Parathyroid adenoma (tissue), 2 donors: ENCODE measurements at regions not wholly inside any gene's neighbourhood (a gene's known extent, or its start where the extent isn't known, plus 50 kb on each side); places are given as distances from the start of the nearest gene placed in this dataset.

Experiments
- H2AFZ ChIP-seq: fragments of 300-600 bp; sonication (generic); one replicate; pipeline ENCODE4 v1.7.0; 2017; ENCODE audit warnings: antibody characterized with exemption, mild to moderate bottlenecking
- H3K27ac ChIP-seq: fragments of 300-600 bp; sonication (generic); one replicate; pipeline ENCODE4 v1.7.0; 2017
- H3K27me3 ChIP-seq: fragments of 300-600 bp; sonication (generic); one replicate; pipeline ENCODE4 v1.7.0; 2017; ENCODE audit warnings: low read length; ENCODE audit not compliant: control insufficient read depth, insufficient read depth
- H3K36me3 ChIP-seq: fragments of 300-600 bp; sonication (generic); one replicate; pipeline ENCODE4 v1.7.0; 2017; ENCODE audit warnings: low read length; ENCODE audit not compliant: control insufficient read depth, insufficient read depth
- H3K4me1 ChIP-seq: fragments of 300-600 bp; sonication (generic); one replicate; pipeline ENCODE4 v1.7.0; 2017; ENCODE audit warnings: control low read depth
- H3K4me2 ChIP-seq: fragments of 300-600 bp; sonication (generic); one replicate; pipeline ENCODE4 v1.7.0; 2017; ENCODE audit warnings: low read length
- H3K4me3 ChIP-seq: fragments of 300-600 bp; sonication (generic); one replicate; pipeline ENCODE4 v1.7.0; 2017; ENCODE audit warnings: low read depth, low read length
- H3K79me2 ChIP-seq: fragments of 300-600 bp; sonication (generic); one replicate; pipeline ENCODE4 v1.7.0; 2017; ENCODE audit warnings: control low read depth
- H3K9ac ChIP-seq: fragments of 300-600 bp; sonication (generic); one replicate; pipeline ENCODE4 v1.7.0; 2017; ENCODE audit warnings: mild to moderate bottlenecking
- H3K9me3 ChIP-seq: fragments of 300-600 bp; sonication (generic); one replicate; pipeline ENCODE4 v1.7.0; 2017; ENCODE audit warnings: low read length; ENCODE audit not compliant: control insufficient read depth
- CTCF ChIP-seq: fragments of 300-600 bp; sonication (generic); IDR thresholded peaks from one replicate; pipeline ENCODE4 v1.7.0; 2017; ENCODE audit warnings: antibody characterized with exemption, mild to moderate bottlenecking
- donor health status: primary hyperparathyroidism.

DNA sequence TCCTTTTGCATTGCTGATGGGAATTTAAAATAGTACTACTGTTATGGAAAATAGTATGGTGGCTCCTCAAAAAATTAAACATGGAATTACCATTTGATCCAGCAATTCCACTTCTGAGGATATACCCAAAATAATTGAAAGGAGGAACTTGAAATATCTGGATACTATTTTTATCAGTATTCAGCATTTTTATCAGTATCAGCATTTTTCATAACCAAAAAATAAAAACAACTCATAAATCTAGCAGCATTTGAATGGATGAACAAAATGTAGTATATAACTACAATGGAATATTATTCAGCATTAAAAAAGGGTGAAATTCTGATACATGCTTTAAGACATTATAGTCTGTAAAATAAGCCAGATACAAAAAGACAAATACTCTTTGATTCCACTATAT lies 763.4 kb upstream of the MAN1A1 start:
- H3K4me1 ChIP-seq, result no peaks in the 10 kb centered on the region
- no peak overlapping the region for H3K9ac ChIP-seq
- H3K27ac ChIP-seq, result no peak overlapping the region
- no peaks in the 10 kb centered on the region for H3K9me3 ChIP-seq
- H3K27me3 ChIP-seq, result no peaks in the 10 kb centered on the region
- no peaks in the 10 kb centered on the region for H3K36me3 ChIP-seq
- H3K4me3 ChIP-seq, result no peak overlapping the region
- no peak overlapping the region for H3K4me2 ChIP-seq
- H2AFZ ChIP-seq, result no peak overlapping the region
- H3K79me2 ChIP-seq, result no peaks in the 10 kb centered on the region
- no peak for TF ChIP-seq CTCF

DNA sequence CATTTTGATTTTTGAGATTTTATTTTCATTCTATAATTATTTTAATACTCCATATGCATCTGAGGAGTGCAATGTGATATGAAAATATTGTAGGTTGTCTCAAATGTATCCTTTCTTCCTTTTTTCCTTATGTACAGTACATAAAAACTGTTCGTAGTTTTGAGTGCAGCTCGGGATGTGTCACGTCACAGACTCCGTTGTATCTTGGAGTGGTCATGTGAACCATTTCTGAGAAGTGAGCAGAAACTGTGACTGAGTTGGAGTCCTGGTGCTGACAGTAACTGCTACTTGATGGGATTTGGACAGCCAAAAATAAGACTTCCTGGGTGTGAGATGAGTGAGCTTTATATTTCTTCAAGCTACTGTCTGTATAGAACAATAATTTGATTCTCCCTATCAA lies 761.4 kb upstream of the MAN1A1 start:
- H2AFZ ChIP-seq, result no peak overlapping the region
- H3K4me2 ChIP-seq, result no peak overlapping the region
- H3K4me1 ChIP-seq, result no peaks in the 10 kb centered on the region
- H3K79me2 ChIP-seq, result no peaks in the 10 kb centered on the region
- no peak overlapping the region for H3K9ac ChIP-seq
- no peaks in the 10 kb centered on the region for H3K27me3 ChIP-seq
- TF ChIP-seq CTCF, result no peak
- no peaks in the 10 kb centered on the region for H3K9me3 ChIP-seq
- no peaks in the 10 kb centered on the region for H3K36me3 ChIP-seq
- H3K4me3 ChIP-seq, result no peak overlapping the region
- H3K27ac ChIP-seq, result no peak overlapping the region

- Histone ChIP-seq H3K4me3 (no peak overlapping the region), H3K9ac (no peak overlapping the region), H3K9me3 (no peaks in the 10 kb centered on the region), H2AFZ (no peak overlapping the region), H3K79me2 (no peaks in the 10 kb centered on the region), H3K27ac (no peak overlapping the region), H3K27me3 (no peaks in the 10 kb centered on the region), H3K36me3 (no peaks in the 10 kb centered on the region), H3K4me2 (no peak overlapping the region), H3K4me1 (no peaks in the 10 kb centered on the region)
- no peak for TF ChIP-seq CTCF
Observed at GRCh38 chr6:120108061-120108795, 758.7 kb upstream of the MAN1A1 start.

GRCh38 chr6:120103618-120104017 lies 754.1 kb upstream of the MAN1A1 start:
- H3K9me3 ChIP-seq, result no peaks in the 10 kb centered on the region
- H3K36me3 ChIP-seq, result no peaks in the 10 kb centered on the region

More at GRCh38 chr6:120103618-120104017, 754.1 kb upstream of the MAN1A1 start:
- no peak overlapping the region for H3K4me3 ChIP-seq
- no peaks in the 10 kb centered on the region for H3K4me1 ChIP-seq
- no peak overlapping the region for H3K9ac ChIP-seq
- H3K79me2 ChIP-seq, result no peaks in the 10 kb centered on the region
- no peaks in the 10 kb centered on the region for H3K27me3 ChIP-seq
- no peak overlapping the region for H3K27ac ChIP-seq
- no peak for TF ChIP-seq CTCF
- H2AFZ ChIP-seq, result no peak overlapping the region
- H3K4me2 ChIP-seq, result no peak overlapping the region
